Stimulated activated CD8-positive, alpha-beta memory T cell treated with anti-CD3 and anti-CD28 coated beads, Interleukin-15, amount 100 ng/mL, for 48 hours (primary cell): ENCODE measurements at regions not wholly inside any gene's neighbourhood (a gene's known extent, or its start where the extent isn't known, plus 50 kb on each side); places are given as distances from the start of the nearest gene placed in this dataset.
"Not testable (repeated sequence)": the region's sequence is repeated elsewhere in the genome, so short reads cannot be mapped to it uniquely, and the experiment has no call there.

ENCODE experiments used
- DNase-seq, 2 donors: peaks; one replicate each; pipeline ENCODE4 v3.0.0-alpha.2; 2020; ENCODE audit warnings: low read depth in 2 of 2

DNA sequence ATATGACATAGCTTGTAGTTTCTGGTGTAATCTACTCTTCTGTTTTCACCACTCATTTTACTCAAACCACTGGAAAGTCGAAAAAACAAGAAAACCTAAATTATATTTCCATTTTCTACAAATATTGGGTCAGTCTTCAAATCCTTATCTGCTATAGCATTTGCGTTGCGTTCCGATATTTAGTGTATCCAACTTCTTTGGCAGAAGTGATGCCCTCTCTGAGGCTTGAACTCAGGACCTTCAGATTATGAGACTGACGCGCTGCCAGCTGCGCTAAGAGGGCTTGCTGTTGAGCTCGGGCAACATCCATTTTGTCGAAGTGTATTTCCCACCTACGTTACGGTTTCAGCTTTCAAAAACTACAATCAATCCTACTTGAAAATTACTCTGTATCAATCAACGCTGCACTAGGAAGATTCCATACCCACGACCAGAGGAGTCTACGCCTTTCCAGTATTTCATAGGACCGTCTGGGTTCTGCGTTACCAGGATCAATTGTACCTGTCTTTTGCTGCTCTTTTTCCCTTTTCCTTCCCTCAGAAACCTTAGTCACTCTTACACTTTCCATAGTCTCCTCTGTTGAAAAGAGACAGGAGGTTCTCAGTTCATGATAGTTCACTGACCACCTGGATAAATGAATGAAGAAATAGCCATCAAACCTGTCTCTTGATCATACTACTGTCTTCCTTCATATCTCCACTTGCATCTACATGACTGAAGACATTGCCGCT lies 140.5 kb upstream of the ZNF322 start:
- DNase-seq = not testable (repeated sequence)

DNA sequence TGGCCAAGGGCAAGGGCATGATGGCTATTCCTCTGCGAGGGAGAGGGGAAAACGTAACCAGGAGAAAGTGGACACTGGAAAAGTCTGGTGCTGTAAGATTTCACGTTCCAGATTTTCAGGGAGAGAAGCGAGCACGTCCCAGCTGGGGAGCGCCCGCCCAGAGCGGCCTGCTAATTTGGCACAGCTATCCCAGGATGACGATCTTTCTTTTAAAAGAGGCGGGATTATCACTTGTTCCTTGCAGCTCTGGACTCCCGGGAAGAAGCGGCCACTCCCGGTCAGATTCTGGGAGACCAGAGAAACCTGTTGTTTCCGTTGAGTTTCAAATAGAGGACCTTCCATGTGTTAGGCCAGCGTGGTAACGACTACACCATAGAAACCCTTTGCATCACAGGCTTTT lies 144.2 kb upstream of the ZNF322 start:
- DNase-seq = not testable (repeated sequence)

- DNase-seq = not testable (repeated sequence)
Observed at GRCh38 chr6:26811486-26812116, 152.1 kb upstream of the ZNF322 start.

DNA sequence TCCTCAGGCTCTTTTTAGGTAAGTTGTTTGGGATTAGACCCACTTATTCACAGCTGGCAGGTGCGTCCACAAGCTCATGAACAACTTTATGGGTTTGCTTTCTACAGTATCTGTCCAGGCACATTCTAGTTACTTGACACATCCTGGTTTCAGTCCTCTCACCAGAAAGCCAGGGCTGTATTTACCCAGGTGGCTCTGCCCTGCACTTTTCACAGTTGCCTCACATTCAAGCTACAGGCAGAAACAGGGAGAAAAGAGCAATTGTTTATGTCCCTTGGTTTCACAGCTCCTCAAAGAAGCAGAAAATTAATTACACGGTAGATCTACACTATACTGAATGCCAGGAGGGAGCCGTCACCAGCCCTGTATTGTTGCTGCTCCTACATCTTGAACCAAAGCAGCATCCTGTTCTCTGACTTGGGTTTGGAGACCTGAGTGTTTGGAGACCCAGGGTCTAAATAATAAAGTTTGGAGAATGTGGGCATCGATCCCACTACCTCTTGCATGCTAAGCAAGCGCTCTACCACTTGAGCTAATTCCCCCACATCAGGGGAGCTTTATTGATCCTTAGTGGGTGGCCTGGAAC lies 159.2 kb upstream of the ZNF322 start:
- DNase-seq = not testable (repeated sequence)

- not testable (repeated sequence) for DNase-seq
Observed at GRCh38 chr6:26827965-26828364, 168.4 kb upstream of the ZNF322 start.

GRCh38 chr6:26829480-26829879 lies 169.9 kb upstream of the ZNF322 start:
- DNase-seq = not testable (repeated sequence)

- DNase-seq = not testable (repeated sequence)
Observed at GRCh38 chr6:26830992-26831391, 171.4 kb upstream of the ZNF322 start.

DNA sequence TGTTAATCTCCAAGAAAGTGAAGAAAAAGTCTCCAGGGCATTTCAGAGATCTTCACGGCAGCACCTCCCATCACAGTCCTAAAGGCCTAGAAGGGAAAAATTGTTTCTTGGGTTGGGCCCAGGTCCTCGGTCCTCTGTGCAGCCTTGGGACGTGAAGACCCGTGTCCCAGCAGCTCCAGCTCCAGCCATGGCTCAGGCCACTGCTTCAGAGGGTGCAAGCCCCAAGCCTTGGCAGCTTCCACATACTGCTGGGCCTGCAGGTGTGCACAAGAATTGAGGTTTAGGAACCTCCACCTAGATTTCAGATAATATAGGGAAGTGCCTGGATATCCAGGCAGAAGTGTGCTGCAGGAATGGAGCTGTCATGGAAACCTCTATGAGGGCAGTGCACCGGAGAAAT lies 176.2 kb upstream of the ZNF322 start:
- not testable (repeated sequence) for DNase-seq

GRCh38 chr6:26836657-26837056 lies 177.1 kb upstream of the ZNF322 start:
- DNase-seq = not testable (repeated sequence)

DNA sequence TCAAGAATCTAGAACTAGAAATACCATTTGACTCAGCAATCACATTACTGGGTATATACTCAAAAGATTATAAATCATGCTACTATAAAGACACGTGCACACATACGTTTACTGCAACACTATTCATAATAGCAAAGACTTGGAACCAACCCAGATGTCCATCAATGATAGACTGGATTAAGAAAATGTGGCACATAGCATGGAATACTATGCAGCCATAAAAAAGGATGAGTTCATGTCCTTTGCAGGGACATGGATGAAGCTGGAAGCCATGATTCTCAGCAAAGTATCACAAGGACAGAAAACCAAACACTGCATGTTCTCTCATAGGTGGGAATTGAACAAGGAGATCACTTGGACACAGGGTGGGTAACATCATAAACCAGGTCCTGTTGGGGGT lies 185.3 kb upstream of the ZNF322 start:
- not testable (repeated sequence) for DNase-seq

DNA sequence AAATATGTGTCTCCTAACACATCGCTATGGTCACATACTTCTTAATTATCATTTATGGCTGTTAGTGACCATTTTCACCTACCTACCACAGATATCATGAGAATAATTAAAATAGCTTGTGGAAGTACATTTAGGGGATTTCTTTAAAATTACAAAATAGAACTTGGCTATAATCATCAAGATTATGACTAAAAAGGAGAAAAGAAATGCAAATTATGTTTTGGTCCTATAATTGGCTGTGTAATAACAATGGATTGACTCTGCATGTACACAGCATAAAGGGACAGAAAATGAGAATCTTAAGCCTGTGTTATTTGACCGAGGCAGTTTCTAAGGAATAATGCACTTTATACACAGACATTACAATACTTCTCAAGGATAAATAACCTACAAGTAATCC lies 197.7 kb upstream of the ZNF322 start:
- not testable (repeated sequence) for DNase-seq

- not testable (repeated sequence) for DNase-seq
Observed at GRCh38 chr6:26859067-26859770, 199.7 kb upstream of the ZNF322 start.

DNA sequence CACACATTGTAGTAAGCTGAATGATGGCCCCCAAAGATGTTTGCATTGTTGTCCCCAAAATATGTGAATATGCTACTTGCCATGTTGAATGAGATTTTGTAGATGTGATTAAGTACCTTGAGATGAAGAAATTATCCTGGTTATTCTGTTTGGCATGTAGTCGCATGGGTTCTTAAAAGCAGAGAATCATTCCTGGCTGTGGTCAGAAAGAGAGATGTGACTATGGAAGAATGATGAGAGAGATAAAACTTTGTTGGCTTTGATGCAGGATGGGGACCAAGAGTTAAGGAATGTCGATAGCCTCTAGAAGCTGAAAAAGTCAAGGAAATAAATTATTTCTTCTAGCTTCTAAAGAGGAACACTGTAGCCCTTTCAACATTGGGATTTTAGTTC lies 200.2 kb upstream of the ZNF322 start:
- not testable (repeated sequence) for DNase-seq

- DNase-seq = not testable (repeated sequence)
Observed at GRCh38 chr6:26861913-26862312, 202.4 kb upstream of the ZNF322 start.

DNA sequence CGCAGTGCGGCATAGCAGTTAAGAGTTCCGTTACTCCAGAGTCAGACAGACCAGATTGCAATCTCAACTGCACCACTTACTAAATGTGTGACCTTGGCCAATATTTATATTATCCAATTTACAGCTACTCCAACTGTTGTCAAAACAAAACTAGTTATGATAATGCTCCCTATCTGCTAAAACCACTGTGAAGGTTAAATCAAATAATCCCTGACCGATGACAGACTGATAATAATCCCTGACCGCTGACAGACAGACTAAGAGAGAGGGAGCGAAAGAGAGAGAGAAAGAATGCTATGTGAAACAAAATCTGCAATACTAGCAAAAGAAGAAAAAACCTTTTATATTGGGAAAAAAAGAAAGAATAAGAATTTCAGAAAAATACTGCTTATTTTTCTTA lies 204.1 kb upstream of the ZNF322 start:
- not testable (repeated sequence) for DNase-seq

DNA sequence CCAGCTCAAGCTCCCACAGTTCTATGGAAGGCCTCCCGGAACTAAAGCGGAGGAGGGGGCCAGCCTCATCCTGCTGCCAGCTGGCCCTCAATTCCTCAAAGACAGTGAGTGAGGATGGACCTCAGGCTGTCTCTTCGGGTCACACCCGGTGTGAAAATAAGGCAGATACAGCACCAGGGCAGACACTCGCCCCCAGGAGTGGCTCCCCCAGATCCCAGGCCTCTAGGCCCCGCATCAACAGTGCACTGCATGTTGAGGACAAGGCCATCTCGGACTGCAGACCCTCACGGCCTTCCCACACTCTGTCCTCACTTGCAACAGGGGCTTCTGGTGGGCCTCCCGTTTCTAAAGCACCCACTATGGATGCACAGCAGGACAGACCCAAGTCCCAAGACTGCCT lies 239.2 kb upstream of the ZNF322 start:
- DNase-seq = not testable (repeated sequence)

DNA sequence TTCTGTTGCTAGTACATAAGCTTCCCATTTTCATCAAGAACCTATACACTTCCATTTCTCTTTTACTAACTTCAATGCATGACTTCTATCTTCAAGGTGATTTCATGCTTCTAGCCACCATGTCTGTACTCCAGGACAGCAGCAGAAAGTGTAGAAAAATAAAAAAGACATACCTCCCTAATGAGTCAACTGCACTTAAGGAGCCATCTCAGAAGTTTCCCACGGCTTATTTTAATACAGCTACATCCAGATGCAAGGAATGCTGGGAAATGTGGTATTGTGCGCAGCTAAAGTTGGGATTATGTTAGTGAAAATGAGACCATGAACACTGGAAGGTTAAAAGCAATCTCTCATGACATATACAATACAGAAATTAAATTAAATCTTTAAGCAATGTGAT lies 264.7 kb upstream of the ZNF322 start:
- not testable (repeated sequence) for DNase-seq

DNA sequence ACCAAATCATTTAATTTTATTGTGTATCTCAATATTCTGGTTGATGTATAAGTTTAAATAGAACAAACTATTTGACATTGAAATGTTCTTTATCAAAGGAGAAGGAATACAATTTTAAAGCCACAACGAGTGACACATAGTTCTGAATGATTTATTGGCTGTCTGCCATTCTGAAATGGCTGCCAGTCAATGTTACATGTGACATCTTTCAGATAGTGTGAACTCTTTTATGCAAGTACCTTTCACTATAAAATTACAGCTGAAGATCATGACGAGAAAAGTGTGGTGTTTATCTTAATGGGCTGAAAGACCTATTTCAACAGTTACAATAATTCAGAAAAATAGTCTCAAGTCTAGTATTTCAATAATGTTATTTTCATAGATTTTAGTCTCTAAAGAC lies 268.6 kb upstream of the ZNF322 start:
- not testable (repeated sequence) for DNase-seq

DNA sequence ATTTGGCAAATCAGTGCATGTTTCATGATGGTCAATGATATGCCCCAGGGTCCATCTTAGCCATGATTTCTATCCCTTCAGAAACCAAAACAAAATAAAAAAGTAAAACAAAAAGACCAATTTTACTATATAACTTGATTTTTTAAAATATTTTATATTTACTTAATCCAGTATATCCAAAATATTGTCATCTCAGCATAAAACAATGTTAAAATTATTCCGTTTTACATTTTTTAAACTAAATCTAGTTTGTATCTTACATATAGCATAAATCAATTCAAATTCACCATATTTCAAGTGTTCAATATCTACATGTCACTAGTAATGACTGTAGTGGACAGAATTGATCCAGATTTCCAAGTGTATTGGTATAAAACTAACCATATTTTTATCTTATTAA lies 277.7 kb upstream of the ZNF322 start:
- DNase-seq = not testable (repeated sequence)

GRCh38 chr6:26951211-26951610 lies 291.7 kb upstream of the ZNF322 start:
- not testable (repeated sequence) for DNase-seq

GRCh38 chr6:26956078-26956600 lies 291.4 kb upstream of the PRSS16 start:
- peak; percentile 15 to 44 for DNase-seq

GRCh38 chr6:26956601-26957184 lies 290.8 kb upstream of the PRSS16 start:
- peak; percentile 81 to 82 for DNase-seq
